Astrocyte (in vitro differentiated cells and primary cell): ENCODE measurements at regions not wholly inside any gene's neighbourhood (a gene's known extent, or its start where the extent isn't known, plus 50 kb on each side); places are given as distances from the start of the nearest gene placed in this dataset.

Experiments
- EZH2 ChIP-seq: IDR thresholded peaks from 2 replicates; pipeline ENCODE4 v1.6.1; 2012; ENCODE audit warnings: mild to moderate bottlenecking, low read length, inconsistent platforms; ENCODE audit not compliant: insufficient read depth
- TF ChIP-seq, protein P1 (sequence below): IDR thresholded peaks from 2 replicates; pipeline ENCODE4 v1.5.1; 2011; ENCODE audit warnings: low read depth, mild to moderate bottlenecking, inconsistent platforms, low read length, moderate library complexity; ENCODE audit not compliant: insufficient read depth

DNA sequence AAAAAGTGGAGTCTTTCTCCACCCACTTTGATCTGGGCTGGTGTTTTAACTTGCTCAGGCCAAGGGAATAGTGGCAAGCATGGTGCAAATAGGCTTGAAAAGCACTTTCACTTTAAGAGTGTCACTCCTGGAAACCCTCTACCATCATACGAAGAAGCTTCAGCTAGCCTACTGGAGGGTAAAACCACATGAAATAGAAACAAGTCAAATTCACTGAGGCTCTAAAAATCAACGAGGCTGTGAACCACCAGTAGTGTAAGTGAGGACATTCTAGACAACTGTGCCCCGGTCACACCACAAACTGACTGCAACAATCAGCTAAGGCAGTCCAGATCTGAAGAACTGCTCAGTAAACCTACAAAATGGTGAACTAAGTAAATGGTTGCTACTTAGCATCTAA lies 2366.3 kb upstream of the C9orf72 start:
- TF ChIP-seq, protein P1, sequence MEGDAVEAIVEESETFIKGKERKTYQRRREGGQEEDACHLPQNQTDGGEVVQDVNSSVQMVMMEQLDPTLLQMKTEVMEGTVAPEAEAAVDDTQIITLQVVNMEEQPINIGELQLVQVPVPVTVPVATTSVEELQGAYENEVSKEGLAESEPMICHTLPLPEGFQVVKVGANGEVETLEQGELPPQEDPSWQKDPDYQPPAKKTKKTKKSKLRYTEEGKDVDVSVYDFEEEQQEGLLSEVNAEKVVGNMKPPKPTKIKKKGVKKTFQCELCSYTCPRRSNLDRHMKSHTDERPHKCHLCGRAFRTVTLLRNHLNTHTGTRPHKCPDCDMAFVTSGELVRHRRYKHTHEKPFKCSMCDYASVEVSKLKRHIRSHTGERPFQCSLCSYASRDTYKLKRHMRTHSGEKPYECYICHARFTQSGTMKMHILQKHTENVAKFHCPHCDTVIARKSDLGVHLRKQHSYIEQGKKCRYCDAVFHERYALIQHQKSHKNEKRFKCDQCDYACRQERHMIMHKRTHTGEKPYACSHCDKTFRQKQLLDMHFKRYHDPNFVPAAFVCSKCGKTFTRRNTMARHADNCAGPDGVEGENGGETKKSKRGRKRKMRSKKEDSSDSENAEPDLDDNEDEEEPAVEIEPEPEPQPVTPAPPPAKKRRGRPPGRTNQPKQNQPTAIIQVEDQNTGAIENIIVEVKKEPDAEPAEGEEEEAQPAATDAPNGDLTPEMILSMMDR, result no peak
- no peak for TF ChIP-seq EZH2
